ENCODE measurements at regions not wholly inside any gene's neighbourhood (a gene's known extent, or its start where the extent isn't known, plus 50 kb on each side); places are given as distances from the start of the nearest gene placed in this dataset.
A peak's percentile ranks its signal among the peaks of the same experiment; 100 is the strongest.

GRCh38 chr3:28907616-28908015, 373.3 kb upstream of the RBMS3 start:
- DNase-seq = no peak

GRCh38 chr3:28912120-28912885, 368.6 kb upstream of the RBMS3 start:
- DNase-seq = no peak

GRCh38 chr3:28915741-28916500, 364.9 kb upstream of the RBMS3 start:
- DNase-seq = peak; percentile 31

GRCh38 chr3:28916713-28917499, 364.0 kb upstream of the RBMS3 start:
- DNase-seq = no peak

- no peak for DNase-seq
Measured at GRCh38 chr3:28917895-28918475, 362.9 kb upstream of the RBMS3 start.

GRCh38 chr3:28922376-28922775, 358.5 kb upstream of the RBMS3 start:
- no peak for DNase-seq

GRCh38 chr3:28923994-28924393, 356.9 kb upstream of the RBMS3 start:
- no peak for DNase-seq

- no peak for DNase-seq
Measured at GRCh38 chr3:28924744-28925360, 356.0 kb upstream of the RBMS3 start.

GRCh38 chr3:28933337-28933736, 347.5 kb upstream of the RBMS3 start:
- DNase-seq = no peak

- no peak for DNase-seq
Measured at GRCh38 chr3:28934126-28934813, 346.6 kb upstream of the RBMS3 start.

- DNase-seq = no peak
Measured at GRCh38 chr3:28935146-28935545, 345.7 kb upstream of the RBMS3 start.

- DNase-seq = no peak
Measured at GRCh38 chr3:28936154-28936553, 344.7 kb upstream of the RBMS3 start.

GRCh38 chr3:28940530-28940929, 340.3 kb upstream of the RBMS3 start:
- DNase-seq = no peak

GRCh38 chr3:28940994-28941393, 339.9 kb upstream of the RBMS3 start:
- DNase-seq = no peak

GRCh38 chr3:28947061-28947460, 333.8 kb upstream of the RBMS3 start:
- no peak for DNase-seq

- no peak for DNase-seq
Measured at GRCh38 chr3:28947751-28948150, 333.1 kb upstream of the RBMS3 start.

- DNase-seq = no peak
Measured at GRCh38 chr3:28948685-28949084, 332.2 kb upstream of the RBMS3 start.

GRCh38 chr3:28949580-28949979, 331.3 kb upstream of the RBMS3 start:
- no peak for DNase-seq

- no peak for DNase-seq
Measured at GRCh38 chr3:28950614-28951013, 330.3 kb upstream of the RBMS3 start.

GRCh38 chr3:28951772-28952556, 328.9 kb upstream of the RBMS3 start:
- DNase-seq = no peak

- no peak for DNase-seq
Measured at GRCh38 chr3:28958656-28959055, 322.2 kb upstream of the RBMS3 start.
